Stimulated activated naive CD4-positive, alpha-beta T cell (primary cell): ENCODE measurements at regions not wholly inside any gene's neighbourhood (a gene's known extent, or its start where the extent isn't known, plus 50 kb on each side); places are given as distances from the start of the nearest gene placed in this dataset.
"Not testable (repeated sequence)": the region's sequence is repeated elsewhere in the genome, so short reads cannot be mapped to it uniquely, and the experiment has no call there.

Experiments
- DNase-seq, 6 experiments: peaks; one replicate each; lab custom pipeline; 2025; lab: John Stamatoyannopoulos, UW

DNA sequence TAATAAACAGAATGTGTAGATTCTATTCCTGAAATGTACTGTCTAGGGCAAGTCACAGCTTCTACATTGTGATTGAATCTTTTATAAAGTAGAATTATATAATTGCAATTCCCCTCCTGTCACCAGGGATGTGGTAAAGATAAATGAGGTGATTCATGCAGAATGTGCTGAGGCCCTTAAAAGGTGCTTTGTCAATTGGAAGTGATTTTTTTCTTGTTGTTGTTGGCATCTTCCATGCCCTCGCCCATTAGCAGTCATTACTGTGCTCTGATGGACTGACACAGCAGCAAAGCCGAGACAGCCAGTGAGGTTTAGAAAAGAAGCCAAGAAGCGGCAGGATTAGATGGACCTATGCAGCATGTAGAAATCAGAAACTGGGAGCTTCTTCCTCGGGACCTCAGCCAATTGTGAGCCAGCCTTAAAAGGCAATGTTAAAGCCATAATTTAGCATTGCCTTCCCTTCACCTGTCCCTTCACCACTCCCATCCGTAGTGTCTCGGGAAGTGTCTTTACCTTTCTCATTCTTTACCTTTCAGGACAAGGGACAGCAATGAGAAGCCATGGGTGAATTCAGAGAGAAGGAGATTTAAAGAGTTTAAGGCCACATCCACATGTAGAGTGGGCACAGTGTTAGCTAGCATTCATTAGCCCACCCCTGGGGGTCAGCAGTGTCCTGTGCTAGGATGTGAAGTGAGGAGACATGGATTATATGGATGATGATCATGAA, 257.8 kb downstream of the PLK2 start:
- DNase-seq: no peak

DNA sequence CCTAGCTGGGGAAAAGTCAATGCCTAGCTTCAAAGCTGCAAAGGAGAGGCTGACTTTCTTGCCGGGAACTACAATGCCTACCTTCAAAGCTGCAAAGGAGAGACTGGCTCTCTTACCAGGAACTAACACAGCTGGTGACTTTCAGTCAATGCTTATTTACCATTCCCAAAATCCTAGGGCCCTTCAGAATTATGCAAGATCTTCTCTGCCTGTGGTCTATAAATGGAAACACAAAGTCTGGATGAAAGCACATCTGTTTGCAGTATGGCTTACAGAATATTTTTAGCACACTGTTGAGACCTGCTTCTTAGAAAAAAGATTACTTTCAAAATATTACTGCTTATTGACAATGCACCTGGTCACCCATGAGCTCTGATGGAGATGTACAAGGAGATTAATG, 259.4 kb downstream of the PLK2 start:
- no peak for DNase-seq

DNA sequence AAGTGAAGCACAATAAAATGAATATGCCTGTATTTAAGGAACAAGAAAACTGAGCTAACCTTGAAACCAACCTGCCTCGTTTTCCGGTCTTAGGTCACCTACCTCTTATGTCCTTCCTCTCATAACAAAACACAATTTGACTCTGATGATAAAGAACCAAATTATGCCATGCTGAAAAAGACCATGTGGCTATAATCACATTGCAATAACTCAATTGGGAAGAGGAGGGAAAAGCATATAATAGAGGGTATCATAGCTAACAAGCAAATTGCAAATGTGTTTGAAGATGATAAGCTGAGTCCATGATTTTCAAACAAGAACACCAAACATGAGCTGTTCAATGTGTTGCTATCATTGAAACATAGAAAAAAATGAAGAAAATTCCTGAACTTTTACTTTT, 260.8 kb downstream of the PLK2 start:
- no peak for DNase-seq

DNA sequence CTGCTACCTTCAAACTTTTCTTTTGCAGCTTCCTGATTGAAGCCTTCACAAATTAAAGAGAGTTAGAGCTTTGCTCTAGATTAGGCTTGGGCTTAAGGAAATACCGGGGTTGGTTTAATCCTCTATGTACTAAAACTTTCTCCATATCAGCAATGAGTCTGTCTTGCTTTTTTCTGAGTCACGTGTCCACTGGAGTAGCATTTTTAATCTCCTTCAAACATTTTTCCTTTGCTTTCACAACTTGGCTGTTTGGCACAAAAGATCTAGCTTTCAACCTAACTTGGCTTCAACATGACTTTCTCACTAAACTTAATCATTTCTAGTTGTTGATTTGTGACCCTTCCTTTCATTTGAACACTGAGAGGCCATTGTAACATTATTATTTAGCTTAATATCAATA, 261.6 kb downstream of the PLK2 start:
- DNase-seq: no peak

DNA sequence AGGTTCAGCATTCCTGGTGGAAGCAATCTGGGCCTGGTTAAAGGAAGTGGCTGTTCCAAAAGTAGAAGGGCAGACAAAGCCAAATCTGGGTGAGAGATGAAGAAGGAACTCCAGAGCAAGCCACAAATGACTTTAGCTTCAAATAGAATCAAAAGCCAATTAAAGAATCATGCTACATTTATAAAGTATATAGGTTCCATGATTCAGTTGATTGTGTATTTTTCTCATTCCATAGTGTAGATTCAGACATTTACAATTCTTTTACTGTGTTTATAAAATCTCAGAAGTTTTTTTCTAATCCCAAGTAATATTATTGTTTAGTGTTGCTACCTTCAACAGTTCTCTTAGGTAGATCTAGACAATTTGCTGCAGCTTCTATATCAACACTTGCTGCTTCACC, 262.0 kb downstream of the PLK2 start:
- DNase-seq: no peak

DNA sequence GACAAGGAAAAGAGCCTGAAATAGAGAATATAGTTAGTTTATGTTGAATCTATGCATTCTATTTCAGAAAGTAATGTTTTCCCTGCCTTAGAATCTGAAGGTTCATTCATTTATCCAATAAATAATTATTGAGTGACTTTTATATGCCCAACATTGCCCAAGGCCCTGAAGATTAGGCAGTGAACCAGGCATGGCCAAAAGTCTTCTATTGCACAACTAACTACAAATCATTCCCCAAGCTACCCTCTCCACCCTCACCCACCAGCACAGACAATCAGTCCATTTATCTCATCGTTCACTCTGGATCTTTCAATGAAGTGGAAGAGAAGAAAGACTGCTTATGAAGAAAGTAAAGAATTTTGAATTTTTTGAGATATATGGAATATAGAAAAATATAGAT, 268.4 kb downstream of the PLK2 start:
- DNase-seq: no peak

DNA sequence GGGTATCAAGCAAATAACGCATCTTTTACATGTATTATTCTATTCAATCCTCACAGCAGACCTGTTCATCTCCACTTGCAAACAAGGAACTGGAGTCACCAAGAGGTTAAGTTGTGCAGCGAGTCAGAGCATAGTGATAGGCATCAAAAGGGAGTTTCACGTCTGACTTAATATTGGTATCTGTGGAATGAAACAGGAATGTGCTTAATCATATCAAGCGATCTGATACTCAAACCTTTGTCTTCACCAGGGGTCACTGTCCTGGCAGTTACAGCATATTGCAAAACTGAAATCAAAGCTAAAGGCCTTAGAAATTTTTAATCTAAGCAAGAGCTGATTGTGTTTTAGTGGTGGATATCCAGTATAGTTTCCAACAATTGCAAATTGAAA, 271.6 kb downstream of the PLK2 start:
- DNase-seq: no peak

DNA sequence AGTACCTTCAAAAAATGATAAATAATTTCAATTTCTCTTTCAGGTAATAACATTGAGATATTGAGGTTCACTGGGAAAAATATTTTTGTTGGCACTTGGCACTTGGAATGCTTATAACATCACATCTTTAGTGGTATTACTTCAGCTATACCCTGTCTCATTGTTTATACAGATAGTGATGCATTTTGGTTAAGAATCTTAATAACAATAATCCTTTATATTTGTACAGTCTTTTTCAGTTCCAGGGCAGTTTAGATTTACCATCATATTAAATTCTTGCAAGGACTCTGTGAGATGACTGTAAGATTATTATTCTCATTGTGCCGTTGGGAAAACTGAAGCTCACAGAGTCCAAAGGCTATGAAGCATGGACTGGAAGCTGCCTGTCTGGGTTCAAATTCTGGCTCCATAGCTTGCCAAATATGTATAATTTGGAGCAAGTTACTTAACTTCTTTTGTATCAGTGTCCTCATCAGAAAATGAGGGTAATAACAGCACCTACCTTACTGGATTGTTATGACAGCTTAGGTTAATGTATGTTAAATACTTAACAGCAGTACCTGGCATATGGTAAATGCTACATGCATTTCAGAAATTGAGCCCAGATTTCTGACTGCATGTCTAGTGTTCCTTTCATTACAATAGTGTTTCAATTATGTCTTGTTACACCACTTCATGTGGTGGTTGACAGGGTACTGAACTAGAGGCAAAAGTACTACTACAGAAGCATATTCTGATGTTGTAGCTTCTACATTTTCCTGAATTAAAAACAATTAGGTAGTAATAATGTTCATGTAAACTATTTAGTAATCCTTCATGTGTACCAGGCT, 272.2 kb downstream of the PLK2 start:
- no peak for DNase-seq

DNA sequence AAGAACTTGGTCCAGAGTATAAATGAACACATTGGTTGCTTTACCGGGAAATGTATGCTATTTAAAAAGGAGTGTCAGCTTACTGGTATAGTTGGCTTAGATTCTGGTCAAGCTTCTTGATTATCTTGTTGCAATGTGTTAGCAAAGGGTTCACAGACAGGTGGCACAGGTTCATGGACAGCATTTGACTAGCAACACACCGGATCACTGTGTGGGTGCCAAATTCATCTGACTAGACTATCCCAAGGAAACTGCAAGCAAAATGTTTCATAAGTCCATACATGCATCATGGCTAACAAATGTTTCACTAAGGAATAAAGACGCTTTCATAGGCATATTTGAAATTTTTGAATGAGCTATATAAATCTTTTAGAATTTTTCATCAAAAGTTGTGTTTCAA, 274.1 kb downstream of the PLK2 start:
- DNase-seq: no peak

DNA sequence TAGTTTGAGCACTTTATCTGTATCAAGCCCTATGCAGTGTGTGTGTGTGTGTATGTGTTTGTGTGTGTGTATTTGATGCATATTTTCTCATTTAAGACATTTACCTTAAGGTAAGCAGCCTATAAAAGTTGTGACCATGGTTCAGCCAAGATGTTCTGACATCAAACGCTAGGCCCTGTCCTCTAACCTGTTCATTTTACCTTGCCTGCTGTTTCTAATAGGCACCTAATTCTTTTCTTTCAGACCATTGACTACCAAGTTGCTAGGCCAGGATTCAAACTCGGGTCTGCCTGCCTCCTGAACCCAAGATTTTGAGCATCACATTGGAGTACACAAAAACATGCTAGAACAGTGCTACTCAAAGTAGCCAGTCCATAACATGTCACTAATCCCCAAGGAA, 274.5 kb downstream of the PLK2 start:
- DNase-seq: no peak

DNA sequence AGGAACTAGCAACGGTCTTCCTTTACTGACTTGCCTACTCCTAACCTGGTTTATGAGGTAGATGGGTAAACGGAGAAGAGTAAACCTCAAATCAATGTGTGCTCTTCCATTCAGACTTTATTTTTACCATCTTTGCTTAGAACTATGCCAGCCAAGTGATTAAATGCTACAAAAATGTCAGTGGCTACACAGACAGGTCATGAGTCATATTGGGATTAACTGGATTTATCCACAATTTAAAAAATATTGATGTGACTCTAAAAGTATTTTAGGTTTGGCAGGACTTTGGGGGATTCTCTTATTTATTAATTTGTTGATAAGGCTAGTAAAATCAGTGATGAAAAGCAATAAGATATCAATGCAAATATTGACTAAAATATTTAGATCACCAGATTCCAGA, 275.0 kb downstream of the PLK2 start:
- no peak for DNase-seq

DNA sequence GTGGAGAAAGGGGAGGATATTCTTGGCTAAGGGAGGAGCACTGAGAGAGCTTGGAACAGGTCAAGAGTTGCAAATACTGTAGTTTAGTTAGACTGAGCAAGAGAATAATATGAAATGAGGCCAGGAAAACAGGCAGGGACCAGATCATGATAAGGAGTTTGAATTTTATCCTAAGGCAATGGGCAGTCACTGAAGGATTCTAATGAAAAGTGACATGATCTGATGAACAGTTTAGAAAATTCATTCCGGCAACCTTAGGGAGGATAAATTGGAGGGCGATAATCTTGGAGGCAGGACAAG, 276.1 kb downstream of the PLK2 start:
- no peak for DNase-seq

DNA sequence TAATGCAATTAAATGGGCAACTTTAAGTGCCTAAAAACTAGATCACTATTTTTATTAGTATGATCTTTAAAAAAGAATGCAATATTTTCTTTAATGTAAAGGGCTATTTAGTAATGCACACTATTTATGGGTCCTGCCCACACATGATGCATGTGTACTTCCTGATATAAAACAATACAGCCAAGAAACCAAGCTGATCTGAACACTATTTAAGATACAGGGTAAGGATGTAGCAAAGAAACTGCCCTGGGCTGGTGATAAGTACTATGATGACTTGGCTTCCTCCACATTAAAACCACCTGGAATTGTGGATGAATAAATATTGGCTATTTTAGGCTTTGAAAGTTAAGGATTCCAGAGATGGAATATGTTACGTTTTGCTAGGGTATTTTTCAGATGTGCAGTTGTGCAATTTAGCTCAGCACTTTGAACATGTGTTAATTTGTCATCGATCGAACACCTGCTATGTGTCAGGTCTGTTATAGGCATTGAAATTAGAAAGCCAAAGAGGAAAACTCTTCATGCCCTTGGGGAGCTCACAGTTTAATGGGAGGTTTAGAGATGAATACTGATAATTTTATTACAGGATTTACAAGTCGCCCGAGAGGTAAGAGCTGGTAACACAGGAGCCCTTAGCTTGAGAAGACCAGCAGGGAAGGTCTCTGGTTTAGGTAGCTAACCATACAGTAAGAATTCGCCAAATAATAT, 276.7 kb downstream of the PLK2 start:
- no peak for DNase-seq

DNA sequence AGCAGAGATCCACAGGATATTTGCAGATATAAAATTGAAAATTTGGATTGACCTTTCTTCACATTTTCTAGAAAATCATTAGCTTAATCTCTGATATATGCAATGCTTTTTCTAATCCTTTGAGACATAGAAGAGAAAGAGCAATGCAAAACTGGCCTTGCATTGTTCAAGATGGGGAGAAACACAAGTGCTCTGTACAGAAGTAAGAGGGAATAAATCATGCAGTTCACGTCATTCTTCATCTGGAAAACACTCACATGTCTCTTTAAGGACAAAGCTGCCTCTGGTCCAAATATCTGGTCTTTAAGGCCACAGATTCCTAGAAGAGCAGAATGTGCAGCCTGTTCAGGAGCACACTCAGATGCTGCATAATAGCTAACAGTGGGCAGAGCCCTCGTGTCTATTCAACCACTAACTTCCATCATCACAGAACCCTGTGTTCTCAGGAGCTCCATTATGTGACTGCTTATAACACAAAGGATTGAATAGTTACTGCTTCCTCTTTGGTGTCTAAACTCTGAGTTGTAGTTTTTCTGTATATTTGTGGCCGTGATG, 277.5 kb downstream of the PLK2 start:
- no peak for DNase-seq

DNA sequence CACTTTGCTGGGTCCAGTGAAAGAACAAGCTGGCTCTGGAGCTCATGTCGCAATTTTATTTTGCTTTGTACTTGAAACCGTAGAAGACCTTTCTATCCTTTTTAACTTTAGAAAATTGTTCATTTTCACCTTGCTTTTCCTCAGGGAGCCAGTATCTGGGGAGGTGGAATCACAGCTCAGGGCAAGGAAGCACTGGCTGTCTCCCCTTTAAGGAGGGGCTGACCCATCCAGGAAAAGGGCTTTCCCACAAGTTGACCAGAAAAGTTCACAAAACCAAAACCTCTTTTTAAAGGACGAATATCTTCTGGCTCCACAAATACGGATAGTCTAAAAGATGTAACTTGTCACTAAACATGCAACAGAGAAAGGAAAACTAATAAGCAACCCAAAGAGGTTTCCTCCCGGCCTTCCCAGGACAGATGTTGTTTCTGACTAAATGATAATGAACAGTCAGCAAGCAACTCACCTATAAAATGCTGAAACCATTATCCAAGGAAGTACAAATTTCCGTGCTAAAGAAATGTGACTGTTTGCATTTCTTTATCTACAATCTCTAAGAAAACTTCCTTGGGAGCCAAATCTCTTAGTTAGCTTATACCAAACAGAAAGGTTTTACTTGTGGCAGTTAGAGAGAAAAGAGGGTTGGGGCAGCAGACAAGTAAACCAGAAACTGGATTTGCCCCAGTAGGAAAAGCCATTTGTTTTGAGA, 278.2 kb downstream of the PLK2 start:
- no peak for DNase-seq

DNA sequence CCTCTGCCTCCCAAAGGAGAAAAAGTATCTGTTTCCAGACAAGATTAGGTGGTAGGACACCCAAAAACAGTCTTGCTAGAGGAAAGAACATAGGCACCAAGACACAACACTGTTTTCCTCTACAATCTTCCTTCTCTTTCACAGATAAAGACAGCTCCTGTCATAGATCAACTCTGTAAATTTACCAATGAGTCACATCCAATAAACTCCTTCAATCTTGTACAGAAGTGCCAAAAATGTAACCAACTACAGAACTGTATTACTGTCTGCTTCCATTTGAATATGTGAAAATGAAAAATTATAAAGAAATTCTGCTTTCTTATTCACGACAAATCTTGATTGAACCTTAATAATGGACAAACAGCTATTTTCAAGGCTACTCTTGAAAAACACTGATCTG, 286.9 kb downstream of the PLK2 start:
- no peak for DNase-seq

DNA sequence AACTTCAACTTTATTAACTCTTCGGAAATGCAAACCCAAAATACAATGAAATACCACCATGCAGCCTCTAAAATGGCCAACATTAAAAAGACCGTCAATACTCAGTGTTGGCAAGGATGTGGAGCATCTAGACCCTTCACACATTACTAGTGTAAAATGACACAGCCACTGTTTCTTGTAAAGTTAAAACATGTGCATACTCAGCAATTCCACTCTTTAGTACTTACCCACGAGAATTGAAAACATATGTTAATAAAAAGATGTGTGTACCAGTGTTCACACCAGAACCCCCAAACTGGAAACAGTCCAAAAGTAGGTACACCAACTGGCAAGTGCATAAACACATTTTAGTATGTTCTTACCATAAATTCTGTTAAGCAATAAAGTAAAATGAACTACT, 294.7 kb downstream of the PLK2 start:
- DNase-seq: no peak

DNA sequence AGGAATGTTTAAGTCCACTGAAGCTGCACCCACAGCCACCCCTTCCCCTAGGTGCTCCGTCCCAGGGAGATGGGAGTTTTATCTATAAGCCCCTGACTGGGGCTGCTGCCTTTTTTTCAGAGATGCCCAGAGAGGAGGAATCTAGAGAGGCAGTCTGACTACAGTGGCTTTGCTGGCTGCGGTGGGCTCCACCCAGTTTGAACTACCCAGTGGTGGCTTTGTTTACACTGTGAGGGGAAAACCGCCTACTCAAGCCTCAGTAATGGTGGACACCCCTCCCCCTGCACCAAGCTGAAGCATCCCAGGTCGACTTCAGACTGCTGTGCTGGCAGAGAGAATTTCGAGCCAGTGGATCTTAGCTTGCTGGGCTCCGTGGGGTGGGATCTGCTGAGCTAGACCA, 298.0 kb downstream of the PLK2 start:
- not testable (repeated sequence) for DNase-seq

DNA sequence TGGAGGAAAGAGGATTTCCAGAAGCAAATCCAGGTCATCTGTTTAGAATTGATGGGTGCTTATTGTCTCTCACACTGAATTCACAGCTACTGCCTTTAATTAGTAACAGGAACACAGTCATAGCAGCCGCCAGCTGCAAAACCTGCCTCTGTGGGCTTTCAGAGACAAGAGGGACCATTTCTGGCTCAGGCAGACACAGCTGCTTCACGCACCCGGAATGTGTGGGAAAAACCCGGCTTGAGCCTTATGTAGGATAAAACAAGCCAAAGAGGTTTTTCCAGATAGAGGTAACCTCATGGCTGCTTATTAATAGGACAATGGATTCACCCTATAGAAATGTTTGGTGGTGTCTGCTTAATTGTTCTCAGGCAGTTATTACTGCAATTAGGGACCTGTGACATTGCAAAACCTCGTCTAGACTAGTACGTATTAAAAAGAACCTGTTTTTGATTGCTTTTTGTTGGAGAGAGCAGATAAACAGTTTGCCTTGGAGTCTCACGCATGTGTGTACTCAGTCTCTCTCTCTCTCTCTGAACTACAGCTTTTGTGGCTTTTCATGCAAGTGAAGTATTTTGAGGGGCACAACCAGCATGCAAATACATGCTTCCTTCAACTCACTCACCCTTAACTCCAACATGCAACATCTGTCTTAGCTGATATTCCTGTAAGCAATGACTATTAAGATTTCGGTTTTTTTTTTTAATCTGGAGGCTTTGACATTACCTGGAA, 302.7 kb downstream of the PLK2 start:
- no peak for DNase-seq

DNA sequence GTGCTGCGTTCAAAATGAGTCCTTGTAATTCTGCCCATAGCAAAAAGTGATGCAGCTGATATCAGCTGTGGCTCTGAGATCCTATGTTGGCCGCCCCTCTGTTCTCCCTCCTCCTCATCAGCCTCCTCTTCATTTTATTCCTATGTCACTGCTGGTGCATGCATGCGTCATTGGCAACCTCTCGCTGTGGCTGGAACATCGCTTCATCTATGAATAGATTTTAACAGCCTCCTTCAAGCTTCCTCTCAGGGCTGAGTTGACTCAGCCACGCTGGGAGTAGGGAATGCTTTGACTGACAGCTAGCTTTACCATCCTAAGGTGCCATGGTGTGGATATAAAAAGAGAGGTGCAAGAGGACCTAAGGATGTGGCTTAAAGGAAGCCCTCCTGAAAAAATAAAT, 303.5 kb downstream of the PLK2 start:
- no peak for DNase-seq

DNA sequence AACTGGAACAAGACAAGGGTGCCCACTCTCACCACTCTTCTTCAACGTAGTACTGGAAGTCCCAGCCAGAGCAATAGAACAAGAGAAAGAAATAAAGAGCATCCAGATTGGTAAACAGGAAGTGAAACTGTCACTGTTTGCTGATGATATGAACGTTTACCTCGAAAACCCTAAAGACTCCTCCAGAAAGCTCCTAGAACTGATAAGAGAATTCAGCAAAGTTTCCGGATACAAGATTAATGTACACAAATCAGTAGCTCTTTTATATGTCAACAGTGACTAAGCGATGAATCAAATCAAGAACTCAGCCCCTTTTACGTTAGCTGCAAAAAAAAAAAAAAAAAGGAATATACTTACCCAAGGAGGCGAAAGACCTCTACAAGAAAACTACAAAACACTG, 306.6 kb downstream of the PLK2 start:
- DNase-seq: no peak

DNA sequence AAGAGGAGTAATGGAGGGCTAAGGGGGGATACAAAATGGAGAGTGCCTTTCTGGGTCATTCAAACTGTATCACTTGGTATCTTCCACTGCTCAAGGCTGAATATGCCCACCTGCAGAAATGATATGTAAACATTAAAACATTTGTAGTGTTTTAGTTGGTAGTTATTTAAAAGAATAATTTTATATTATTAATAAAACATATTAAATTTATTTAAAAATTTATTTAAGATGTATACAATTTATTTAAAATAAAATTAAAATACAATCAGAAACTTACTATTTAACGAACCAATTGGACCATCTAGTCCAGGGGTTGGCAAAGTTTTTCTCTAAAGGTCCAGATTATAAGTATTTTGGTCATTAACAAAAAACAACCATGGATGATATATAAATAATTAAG, 308.5 kb downstream of the PLK2 start:
- no peak for DNase-seq
